Mesothelial cell of epicardium (in vitro differentiated cells): ENCODE measurements at regions not wholly inside any gene's neighbourhood (a gene's known extent, or its start where the extent isn't known, plus 50 kb on each side); places are given as distances from the start of the nearest gene placed in this dataset.

Experiments
- DNase-seq, 2 experiments: peaks; one replicate each; pipeline ENCODE4 v3.0.0; 2021; ENCODE audit warnings: low spot score in 2 of 2; ENCODE audit not compliant: unreplicated experiment in 2 of 2
- H3K27ac Mint-ChIP-seq: 2 replicates; pipeline ENCODE4 v1.8.0; 2021; ENCODE audit warnings: mixed read lengths
- H3K27me3 Mint-ChIP-seq: 2 replicates; pipeline ENCODE4 v1.8.0; 2021; ENCODE audit warnings: low read depth, mixed read lengths
- H3K36me3 Mint-ChIP-seq: 2 replicates; pipeline ENCODE4 v1.8.0; 2021; ENCODE audit warnings: mixed read lengths
- H3K4me1 Mint-ChIP-seq: 2 replicates; pipeline ENCODE4 v1.8.0; 2021; ENCODE audit warnings: mixed read lengths
- H3K4me3 Mint-ChIP-seq: 2 replicates; pipeline ENCODE4 v1.8.0; 2021; ENCODE audit warnings: mild to moderate bottlenecking, moderate library complexity, mixed read lengths
- H3K9me3 Mint-ChIP-seq: 2 replicates; pipeline ENCODE4 v1.8.0; 2021; ENCODE audit warnings: mixed read lengths
- TF ChIP-seq, protein P1 (sequence below): fragments of 200-600 bp; sonication (generic); IDR thresholded peaks from one replicate; pipeline ENCODE4 v1.5.0; 2021; ENCODE audit warnings: antibody characterized with exemption; ENCODE audit not compliant: unreplicated experiment

DNA sequence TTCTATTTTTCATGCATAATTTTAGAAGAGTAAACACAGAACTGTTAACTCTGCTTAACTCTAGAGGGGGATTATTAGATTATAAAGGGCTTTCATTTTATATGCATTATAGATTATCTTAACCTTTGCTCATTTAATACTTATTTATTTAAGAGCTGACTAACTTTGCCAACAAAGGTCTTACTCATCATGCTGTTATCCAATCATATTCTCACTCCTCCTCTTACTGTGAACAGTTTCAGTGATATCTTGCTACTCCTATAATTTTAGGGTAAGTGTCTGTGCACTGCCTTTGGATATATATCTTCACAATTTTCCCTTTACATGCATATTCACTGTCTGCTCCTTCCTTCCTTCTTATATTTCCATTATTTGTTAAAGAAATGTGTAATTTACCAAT, 1814.9 kb downstream of the STIM2 start:
- Mint-ChIP-seq H3K36me3 (no peaks in the 10 kb centered on the region), H3K27ac (no peak overlapping the region), H3K9me3 (no peaks in the 10 kb centered on the region), H3K27me3 (no peaks in the 10 kb centered on the region), H3K4me3 (no peak overlapping the region), H3K4me1 (peaks cover 16% of the 10 kb centered on the region)
- DNase-seq = no peak
- TF ChIP-seq, protein P1, sequence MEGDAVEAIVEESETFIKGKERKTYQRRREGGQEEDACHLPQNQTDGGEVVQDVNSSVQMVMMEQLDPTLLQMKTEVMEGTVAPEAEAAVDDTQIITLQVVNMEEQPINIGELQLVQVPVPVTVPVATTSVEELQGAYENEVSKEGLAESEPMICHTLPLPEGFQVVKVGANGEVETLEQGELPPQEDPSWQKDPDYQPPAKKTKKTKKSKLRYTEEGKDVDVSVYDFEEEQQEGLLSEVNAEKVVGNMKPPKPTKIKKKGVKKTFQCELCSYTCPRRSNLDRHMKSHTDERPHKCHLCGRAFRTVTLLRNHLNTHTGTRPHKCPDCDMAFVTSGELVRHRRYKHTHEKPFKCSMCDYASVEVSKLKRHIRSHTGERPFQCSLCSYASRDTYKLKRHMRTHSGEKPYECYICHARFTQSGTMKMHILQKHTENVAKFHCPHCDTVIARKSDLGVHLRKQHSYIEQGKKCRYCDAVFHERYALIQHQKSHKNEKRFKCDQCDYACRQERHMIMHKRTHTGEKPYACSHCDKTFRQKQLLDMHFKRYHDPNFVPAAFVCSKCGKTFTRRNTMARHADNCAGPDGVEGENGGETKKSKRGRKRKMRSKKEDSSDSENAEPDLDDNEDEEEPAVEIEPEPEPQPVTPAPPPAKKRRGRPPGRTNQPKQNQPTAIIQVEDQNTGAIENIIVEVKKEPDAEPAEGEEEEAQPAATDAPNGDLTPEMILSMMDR = no peak

DNA sequence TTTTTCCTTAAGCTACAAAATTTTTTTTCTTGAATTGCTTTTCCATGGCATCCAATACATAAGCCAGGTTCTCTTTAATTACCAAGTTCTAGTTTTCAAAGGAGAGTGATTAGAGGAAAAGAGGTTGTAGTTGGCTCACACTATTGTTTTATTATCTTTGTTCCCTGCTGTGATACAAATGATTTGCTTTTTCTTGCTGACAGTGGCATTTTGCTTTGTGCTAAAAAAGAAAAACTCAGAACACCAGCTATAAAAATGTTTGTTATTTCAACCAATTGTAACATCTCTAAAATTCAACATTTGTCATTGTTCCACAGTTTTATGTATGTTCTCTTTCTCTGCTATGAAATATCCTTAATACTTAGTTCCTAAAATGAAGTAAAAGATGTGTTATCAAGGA, 1817.2 kb downstream of the STIM2 start:
- Mint-ChIP-seq H3K27ac (no peak overlapping the region), H3K4me1 (peaks cover 2% of the 10 kb centered on the region), H3K27me3 (no peaks in the 10 kb centered on the region), H3K36me3 (no peaks in the 10 kb centered on the region), H3K4me3 (no peak overlapping the region), H3K9me3 (no peaks in the 10 kb centered on the region)
- TF ChIP-seq, protein P1 = no peak
- no peak for DNase-seq

DNA sequence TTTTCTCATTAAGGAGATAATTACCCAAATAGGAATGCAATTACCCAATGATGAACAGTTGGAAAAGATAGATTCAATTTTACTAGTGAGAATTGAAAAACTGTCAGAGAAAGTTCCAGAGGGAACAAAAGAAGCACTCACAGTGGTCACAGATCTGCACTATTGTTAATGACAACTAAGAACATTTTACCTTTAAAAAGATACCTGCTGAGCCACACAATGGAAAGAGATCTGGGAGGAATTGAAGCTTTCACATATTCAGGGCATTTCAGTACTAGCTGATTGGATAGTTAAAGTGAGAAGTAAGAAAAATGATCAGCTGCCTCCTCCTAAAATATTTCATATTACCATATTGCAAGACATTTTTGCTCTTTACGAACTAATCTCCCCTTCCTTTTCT, 1822.2 kb downstream of the STIM2 start:
- Mint-ChIP-seq H3K4me1 (no peaks in the 10 kb centered on the region), H3K36me3 (no peaks in the 10 kb centered on the region), H3K4me3 (no peak overlapping the region), H3K27ac (no peak overlapping the region), H3K9me3 (no peaks in the 10 kb centered on the region), H3K27me3 (no peaks in the 10 kb centered on the region)
- DNase-seq = no peak
- TF ChIP-seq, protein P1 = no peak

DNA sequence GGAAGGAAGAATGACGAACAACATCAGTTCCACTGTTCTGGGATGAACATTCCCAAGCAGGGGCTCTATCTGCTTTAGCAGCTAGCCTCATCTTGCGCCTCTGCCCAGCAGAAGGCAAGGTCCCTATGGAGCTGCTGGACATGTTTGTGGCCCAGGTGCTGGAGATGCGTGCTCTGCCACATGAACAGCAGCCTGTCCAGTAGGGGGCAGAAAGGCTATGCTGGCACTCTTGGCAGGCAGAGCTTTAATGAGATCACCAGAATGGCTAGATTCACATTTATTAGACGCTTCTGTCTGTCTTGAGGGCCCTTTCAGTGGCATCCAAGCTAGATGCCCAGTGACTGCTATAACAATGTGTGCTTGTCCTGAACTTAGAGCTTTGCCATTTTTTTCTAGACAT, 1826.0 kb downstream of the STIM2 start:
- TF ChIP-seq, protein P1 = no peak
- DNase-seq = no peak

DNA sequence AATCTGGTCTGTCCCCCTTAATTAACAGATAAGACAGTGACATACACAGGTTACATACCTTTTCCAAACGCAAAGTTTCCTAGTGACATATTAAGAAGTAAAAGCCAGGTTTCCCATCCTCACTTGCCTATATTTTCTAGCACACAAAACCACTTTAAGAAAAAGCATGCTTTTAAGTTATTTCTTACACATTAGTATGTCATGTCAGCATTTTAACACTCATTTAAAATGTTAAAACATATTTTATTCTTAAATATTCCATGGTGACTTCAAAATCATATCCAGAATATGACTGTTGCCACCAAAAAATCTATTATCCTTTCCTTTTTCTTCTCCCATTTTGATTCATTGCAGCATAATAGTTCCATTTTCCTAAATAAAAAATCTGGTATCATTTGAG, 1830.2 kb downstream of the STIM2 start:
- Mint-ChIP-seq H3K9me3 (no peaks in the 10 kb centered on the region), H3K4me3 (no peak overlapping the region), H3K27me3 (no peaks in the 10 kb centered on the region), H3K36me3 (no peaks in the 10 kb centered on the region), H3K27ac (no peak overlapping the region), H3K4me1 (no peaks in the 10 kb centered on the region)
- DNase-seq = no peak
- TF ChIP-seq, protein P1 = no peak

More for the DNA sequence above, 1826.0 kb downstream of the STIM2 start:
- Mint-ChIP-seq H3K36me3 (no peaks in the 10 kb centered on the region), H3K9me3 (no peaks in the 10 kb centered on the region), H3K4me3 (no peak overlapping the region), H3K4me1 (no peaks in the 10 kb centered on the region), H3K27me3 (no peaks in the 10 kb centered on the region), H3K27ac (no peak overlapping the region)

DNA sequence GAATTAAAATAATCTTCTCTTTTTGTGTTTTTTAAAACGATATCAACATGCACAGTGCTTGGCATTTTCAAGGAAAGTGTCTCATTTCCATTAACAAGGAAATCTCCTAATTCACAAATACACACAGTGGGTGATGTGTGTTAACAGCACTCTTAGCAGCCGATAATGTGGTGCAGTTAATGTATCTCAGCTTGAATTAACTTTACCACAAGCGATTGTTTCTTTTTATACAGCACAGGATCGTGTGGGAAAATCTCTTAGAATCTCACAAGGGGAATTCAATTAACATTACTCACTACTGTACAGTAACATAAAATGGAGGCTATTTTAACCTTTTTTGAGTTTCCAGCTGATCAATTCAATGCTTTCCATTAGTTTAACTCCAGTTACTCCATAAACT, 1841.9 kb downstream of the STIM2 start:
- Mint-ChIP-seq H3K27ac (no peak overlapping the region), H3K4me1 (no peaks in the 10 kb centered on the region), H3K36me3 (peaks cover 3% of the 10 kb centered on the region), H3K9me3 (peaks cover 12% of the 10 kb centered on the region), H3K27me3 (no peaks in the 10 kb centered on the region), H3K4me3 (no peak overlapping the region)
- TF ChIP-seq, protein P1 = no peak
- DNase-seq = no peak
